ENCODE measurements at regions not wholly inside any gene's neighbourhood (a gene's known extent, or its start where the extent isn't known, plus 50 kb on each side); places are given as distances from the start of the nearest gene placed in this dataset.

- TF ChIP-seq CTCF (conservative IDR thresholded peaks at IDR 0.05) (no peak), EZH2 (IDR thresholded peaks at IDR 0.05; ENCODE audit: low read depth) (no peak)
Observed at GRCh38 chr3:113340785-113341184, 100.5 kb downstream of the CFAP44 start.
